Fibroblast of lung (primary cell): ENCODE measurements at regions not wholly inside any gene's neighbourhood (a gene's known extent, or its start where the extent isn't known, plus 50 kb on each side); places are given as distances from the start of the nearest gene placed in this dataset.
A peak's percentile ranks its signal among the peaks of the same experiment; 100 is the strongest.

Experiments
- DNase-seq, 2 donors: peaks; one replicate each; pipeline versions ENCODE4 v3.0.0 to v3.0.0-alpha.2; 2010; ENCODE audit warnings: low read depth in 2 of 2
- H2AFZ ChIP-seq: 2 replicates; pipeline ENCODE4 v1.5.1; 2012; ENCODE audit warnings: low read length, control low read depth, inconsistent platforms
- H3K27ac ChIP-seq: 2 replicates; pipeline ENCODE4 v1.5.1; 2011; ENCODE audit warnings: low read length, control low read depth; ENCODE audit not compliant: insufficient read depth
- H3K27me3 ChIP-seq: 2 replicates; pipeline ENCODE4 v1.5.1; 2011; ENCODE audit warnings: mild to moderate bottlenecking, low read length; ENCODE audit not compliant: control insufficient read depth, insufficient read depth
- H3K36me3 ChIP-seq: 2 replicates; pipeline ENCODE4 v1.5.1; 2011; ENCODE audit warnings: low read length; ENCODE audit not compliant: control insufficient read depth, insufficient read depth
- H3K4me1 ChIP-seq: 2 replicates; pipeline ENCODE4 v1.5.1; 2011; ENCODE audit warnings: low read length; ENCODE audit not compliant: control insufficient read depth, insufficient read depth; ENCODE audit errors: extremely low read depth
- H3K4me2 ChIP-seq: 2 replicates; pipeline ENCODE4 v1.5.1; 2011; ENCODE audit warnings: low read length, control low read depth; ENCODE audit not compliant: insufficient read depth; ENCODE audit errors: extremely low read depth
- H3K4me3 ChIP-seq, 4 experiments: fragments of 200-600 bp in 1 of 4; sonication (generic) in 1 of 4; replicated peaks in 1 of 4; 2 replicates each; pipeline ENCODE4 v1.5.1; 2011 to 2016; ENCODE audit warnings: low read length in 4 of 4, low read depth in 3 of 4, mild to moderate bottlenecking in 3 of 4, control low read depth in 2 of 4, inconsistent platforms in 1 of 4, mixed read lengths in 1 of 4; ENCODE audit not compliant: insufficient read depth in 1 of 4; ENCODE audit errors: control extremely low read depth in 1 of 4
- H3K79me2 ChIP-seq: 2 replicates; pipeline ENCODE4 v1.5.1; 2012; ENCODE audit warnings: mild to moderate bottlenecking, low read length, inconsistent platforms; ENCODE audit not compliant: control insufficient read depth, insufficient read depth
- H3K9ac ChIP-seq: 2 replicates; pipeline ENCODE4 v1.5.1; 2011; ENCODE audit warnings: mild to moderate bottlenecking, low read length, control low read depth; ENCODE audit not compliant: insufficient read depth
- H3K9me3 ChIP-seq: 2 replicates; pipeline ENCODE4 v1.5.1; 2012; ENCODE audit warnings: low read depth, low read length; ENCODE audit not compliant: control insufficient read depth, insufficient read depth
- H4K20me1 ChIP-seq: 2 replicates; pipeline ENCODE4 v1.5.1; 2011; ENCODE audit warnings: low read length; ENCODE audit not compliant: control insufficient read depth, insufficient read depth; ENCODE audit errors: extremely low read depth
- EZH2 ChIP-seq: IDR thresholded peaks from 2 replicates; pipeline ENCODE4 v1.5.1; 2012; ENCODE audit warnings: low read length, control low read depth, mild to moderate bottlenecking; ENCODE audit errors: missing control alignments
- TF ChIP-seq, protein P1 (sequence below), 2 donors: IDR thresholded peaks in 1 of 2; conservative IDR thresholded peaks in 1 of 2; 1 replicate in 1 of 2; 2 replicates in 1 of 2; pipeline ENCODE4 v1.5.1; 2011 to 2012; ENCODE audit warnings: low read length in 2 of 2, control low read depth in 1 of 2, inconsistent platforms in 1 of 2, low read depth in 1 of 2, mild to moderate bottlenecking in 1 of 2

DNA sequence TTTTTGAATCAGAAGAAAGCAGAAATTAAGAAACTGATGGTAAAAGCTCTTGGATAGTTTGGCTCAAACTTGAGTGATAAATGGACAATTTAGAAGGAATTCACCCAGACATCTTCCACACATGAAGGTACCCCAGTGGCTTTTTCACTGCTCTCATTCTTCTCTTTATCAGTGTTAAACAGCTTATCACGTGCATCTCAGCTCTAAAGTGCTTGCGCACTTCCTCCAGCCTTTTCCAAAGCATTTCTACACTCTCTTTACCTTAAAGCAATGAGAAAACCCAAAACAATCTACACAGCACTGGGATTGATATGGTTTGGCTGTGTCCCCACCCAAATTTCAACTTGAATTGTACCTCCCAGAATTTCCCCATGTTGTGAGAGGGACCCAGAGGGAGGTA is 509.1 kb upstream of the FAT1 start:
- no peaks in the 10 kb centered on the region for H3K27me3 ChIP-seq
- no peak overlapping the region for H3K9ac ChIP-seq
- no peak for DNase-seq
- H3K4me2 ChIP-seq, result no peak overlapping the region
- no peaks in the 10 kb centered on the region for H3K79me2 ChIP-seq
- H3K27ac ChIP-seq, result no peak overlapping the region
- TF ChIP-seq, protein P1, sequence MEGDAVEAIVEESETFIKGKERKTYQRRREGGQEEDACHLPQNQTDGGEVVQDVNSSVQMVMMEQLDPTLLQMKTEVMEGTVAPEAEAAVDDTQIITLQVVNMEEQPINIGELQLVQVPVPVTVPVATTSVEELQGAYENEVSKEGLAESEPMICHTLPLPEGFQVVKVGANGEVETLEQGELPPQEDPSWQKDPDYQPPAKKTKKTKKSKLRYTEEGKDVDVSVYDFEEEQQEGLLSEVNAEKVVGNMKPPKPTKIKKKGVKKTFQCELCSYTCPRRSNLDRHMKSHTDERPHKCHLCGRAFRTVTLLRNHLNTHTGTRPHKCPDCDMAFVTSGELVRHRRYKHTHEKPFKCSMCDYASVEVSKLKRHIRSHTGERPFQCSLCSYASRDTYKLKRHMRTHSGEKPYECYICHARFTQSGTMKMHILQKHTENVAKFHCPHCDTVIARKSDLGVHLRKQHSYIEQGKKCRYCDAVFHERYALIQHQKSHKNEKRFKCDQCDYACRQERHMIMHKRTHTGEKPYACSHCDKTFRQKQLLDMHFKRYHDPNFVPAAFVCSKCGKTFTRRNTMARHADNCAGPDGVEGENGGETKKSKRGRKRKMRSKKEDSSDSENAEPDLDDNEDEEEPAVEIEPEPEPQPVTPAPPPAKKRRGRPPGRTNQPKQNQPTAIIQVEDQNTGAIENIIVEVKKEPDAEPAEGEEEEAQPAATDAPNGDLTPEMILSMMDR (conservative IDR thresholded peaks at IDR 0.05 in 1 of 2, IDR thresholded peaks at IDR 0.05 in 1 of 2; ENCODE audit: low read depth in 1 of 2, low read length in 2 of 2), result no peak
- TF ChIP-seq EZH2, result no peak
- H3K36me3 ChIP-seq, result no peaks in the 10 kb centered on the region
- no peak overlapping the region for H3K4me3 ChIP-seq
- no peak overlapping the region for H2AFZ ChIP-seq
- no peaks in the 10 kb centered on the region for H3K9me3 ChIP-seq
- no peaks in the 10 kb centered on the region for H4K20me1 ChIP-seq
- no peaks in the 10 kb centered on the region for H3K4me1 ChIP-seq

DNA sequence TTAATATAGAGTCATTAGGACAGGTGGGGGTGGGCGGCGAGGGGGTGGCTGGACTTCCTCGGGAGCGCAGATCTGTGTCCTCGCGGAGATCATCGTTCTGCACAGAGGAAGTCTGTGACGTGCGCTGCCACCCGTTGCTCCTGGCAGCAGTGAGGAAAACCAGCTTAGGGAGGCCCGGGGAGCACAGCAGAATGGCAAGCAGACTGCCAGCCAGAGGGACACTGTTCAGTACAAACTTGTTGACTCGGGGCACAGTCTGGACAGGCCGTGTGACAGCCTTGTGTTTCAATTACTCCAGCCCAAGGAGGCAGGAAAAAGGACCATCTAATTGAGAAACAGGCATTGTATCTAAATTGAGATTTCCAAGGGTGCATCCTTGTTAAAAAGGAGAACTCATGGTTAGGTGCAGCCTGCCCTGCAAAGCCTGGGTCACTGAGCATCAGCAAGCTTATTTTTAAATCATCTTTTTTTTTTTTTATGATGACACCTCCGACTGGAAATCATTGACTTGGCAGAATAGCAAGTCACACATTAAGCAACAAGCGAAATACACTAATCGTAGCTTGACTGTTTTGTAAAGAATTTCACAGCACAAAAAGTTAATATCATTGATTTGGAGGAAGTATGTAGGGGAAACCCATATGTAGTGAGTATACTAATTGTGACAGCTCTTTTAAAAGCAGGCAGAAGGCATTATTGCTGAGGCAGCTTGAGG is 512.0 kb upstream of the FAT1 start:
- no peak for TF ChIP-seq EZH2
- TF ChIP-seq, protein P1 (conservative IDR thresholded peaks at IDR 0.05 in 1 of 2, IDR thresholded peaks at IDR 0.05 in 1 of 2; ENCODE audit: low read depth in 1 of 2, low read length in 2 of 2), result no peak
- no peaks in the 10 kb centered on the region for H3K9me3 ChIP-seq
- no peak overlapping the region for H3K27ac ChIP-seq
- H3K4me1 ChIP-seq, result no peaks in the 10 kb centered on the region
- no peaks in the 10 kb centered on the region for H3K36me3 ChIP-seq
- no peak overlapping the region for H3K4me2 ChIP-seq
- H3K9ac ChIP-seq, result no peak overlapping the region
- H3K79me2 ChIP-seq, result no peaks in the 10 kb centered on the region
- H3K4me3 ChIP-seq, result no peak overlapping the region
- no peak overlapping the region for H2AFZ ChIP-seq
- H3K27me3 ChIP-seq, result no peaks in the 10 kb centered on the region
- H4K20me1 ChIP-seq, result no peaks in the 10 kb centered on the region
- peak in 1 of 2 donors; percentile 3 for DNase-seq

DNA sequence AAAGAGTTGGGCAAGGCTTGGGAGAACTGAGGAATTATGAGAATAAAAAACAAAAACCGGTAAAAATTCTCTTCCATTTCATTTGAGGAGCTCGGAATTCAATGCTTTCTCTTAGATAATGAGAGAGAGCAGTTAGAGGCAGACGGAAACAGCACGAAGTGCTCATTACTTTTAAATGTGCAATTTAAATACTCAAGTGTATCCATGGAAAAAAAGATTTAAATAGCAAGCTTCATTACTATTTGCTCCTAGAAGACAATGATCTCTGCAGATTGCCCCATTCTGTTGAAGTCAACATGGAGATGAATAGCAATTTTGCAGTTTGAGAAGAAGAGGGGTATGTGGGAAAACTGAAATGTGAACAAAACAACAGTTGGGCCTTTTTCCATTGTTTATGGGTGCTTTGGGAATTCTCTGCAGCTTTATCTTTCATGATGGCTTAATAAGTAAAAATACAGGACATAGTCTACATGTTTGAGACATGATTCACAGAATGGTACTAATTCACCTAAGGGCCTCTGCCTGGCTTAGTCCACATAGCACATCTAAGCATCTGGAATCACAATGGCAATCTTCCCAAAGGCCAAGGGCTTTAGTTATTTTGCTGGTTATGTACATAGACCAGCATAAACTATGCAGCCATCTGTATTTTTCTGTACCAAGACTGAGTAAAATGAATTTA is 512.7 kb upstream of the FAT1 start:
- no peak overlapping the region for H3K4me2 ChIP-seq
- no peak overlapping the region for H3K4me3 ChIP-seq
- no peaks in the 10 kb centered on the region for H3K4me1 ChIP-seq
- no peaks in the 10 kb centered on the region for H3K9me3 ChIP-seq
- no peak overlapping the region for H3K9ac ChIP-seq
- no peak overlapping the region for H2AFZ ChIP-seq
- H3K36me3 ChIP-seq, result no peaks in the 10 kb centered on the region
- no peaks in the 10 kb centered on the region for H3K79me2 ChIP-seq
- no peak for TF ChIP-seq EZH2
- TF ChIP-seq, protein P1 (conservative IDR thresholded peaks at IDR 0.05 in 1 of 2, IDR thresholded peaks at IDR 0.05 in 1 of 2; ENCODE audit: low read depth in 1 of 2, low read length in 2 of 2), result no peak
- H3K27ac ChIP-seq, result no peak overlapping the region
- DNase-seq, result peak; percentile 55 to 79
- no peaks in the 10 kb centered on the region for H3K27me3 ChIP-seq
- no peaks in the 10 kb centered on the region for H4K20me1 ChIP-seq
